ENCODE measurements at regions not wholly inside any gene's neighbourhood (a gene's known extent, or its start where the extent isn't known, plus 50 kb on each side); places are given as distances from the start of the nearest gene placed in this dataset.

- no peak overlapping the region for H4K8ac ChIP-seq (ENCODE audit: extremely low read depth, insufficient read depth, low read length)
- no peak overlapping the region for H2AK5ac ChIP-seq (ENCODE audit: low read depth, low read length)
- H4K20me1 ChIP-seq (replicated peaks in 1 of 2; ENCODE audit: control insufficient read depth in 1 of 2, insufficient read depth in 2 of 2, low read length in 2 of 2), result no peaks in the 10 kb centered on the region
- H2BK12ac ChIP-seq (ENCODE audit: low read depth, low read length), result no peak overlapping the region
- ChIA-PET CTCF (ENCODE audit: partially characterized antibody) (no interaction called here), POLR2A (ENCODE audit: partially characterized antibody) (no interaction called here)
- no peak overlapping the region for H3K27ac ChIP-seq (ENCODE audit: low read depth, low read length)
- H3K23ac ChIP-seq (ENCODE audit: insufficient read length), result no peak overlapping the region
- H3K18ac ChIP-seq (ENCODE audit: extremely low read depth, low read length), result no peak overlapping the region
- H3K36me3 ChIP-seq (ENCODE audit: control insufficient read depth in 2 of 4, insufficient read depth in 4 of 4, low read length in 3 of 4), result no peaks in the 10 kb centered on the region
- no peaks in the 10 kb centered on the region for H3K79me2 ChIP-seq (ENCODE audit: control insufficient read depth in 1 of 2, insufficient read depth in 2 of 2, low read length in 2 of 2)
- no peak overlapping the region for H2AFZ ChIP-seq (ENCODE audit: low read length)
- no peaks in the 10 kb centered on the region for H3K27me3 ChIP-seq (replicated peaks in 1 of 4; ENCODE audit: control insufficient read depth in 3 of 4, extremely low read depth in 1 of 4, insufficient read depth in 3 of 4, low read length in 3 of 4)
- H3K9me3 ChIP-seq (ENCODE audit: insufficient read depth in 2 of 2, low read depth in 1 of 2, low read length in 1 of 2), result no peaks in the 10 kb centered on the region
- H2BK15ac ChIP-seq (ENCODE audit: low read length), result no peak overlapping the region
- no peak overlapping the region for H2BK120ac ChIP-seq (replicated peaks; ENCODE audit: low read depth, low read length)
- no peak overlapping the region for H3K4me3 ChIP-seq (ENCODE audit: extremely low read depth in 1 of 4, insufficient read depth in 2 of 4, low read depth in 3 of 4, low read length in 4 of 4)
- no peak overlapping the region for H4K5ac ChIP-seq (ENCODE audit: insufficient read length, low read depth, low read length)
- H3K23me2 ChIP-seq (ENCODE audit: low read depth, low read length), result no peaks in the 10 kb centered on the region
- no peak overlapping the region for H3K56ac ChIP-seq (replicated peaks; ENCODE audit: insufficient read length, low read depth, low read length)
- no peak overlapping the region for H2BK5ac ChIP-seq (ENCODE audit: low read depth, low read length)
- H3K4me1 ChIP-seq (replicated peaks in 1 of 4; ENCODE audit: control insufficient read depth in 3 of 4, insufficient read depth in 4 of 4, low read length in 3 of 4), result peaks cover 0 to 4% (median 0%) of the 10 kb centered on the region in 4 experiments; a peak in 1 of 7 replicates
- DNase-seq (ENCODE audit: low read depth in 1 of 2, low spot score in 2 of 2), result no peak
- no peak overlapping the region for H3K9ac ChIP-seq (replicated peaks in 1 of 4; ENCODE audit: extremely low read depth in 1 of 4, low read depth in 3 of 4, low read length in 3 of 4)
- FAIRE-seq, result no peak
- H3K14ac ChIP-seq (ENCODE audit: insufficient read length), result no peak overlapping the region
- H2BK20ac ChIP-seq (ENCODE audit: low read length), result no peak overlapping the region
- H3K79me1 ChIP-seq (ENCODE audit: low read depth, low read length), result no peaks in the 10 kb centered on the region
- no peak overlapping the region for H4K91ac ChIP-seq (replicated peaks; ENCODE audit: insufficient read length, low read length)
- no peak overlapping the region for H3K4ac ChIP-seq (replicated peaks; ENCODE audit: insufficient read length, low read depth, low read length)
- WGBS, 2 experiments (ENCODE audit: extremely low coverage in 1 of 2, insufficient coverage in 1 of 2, insufficient read length in 1 of 2, insufficient replicate concordance in 2 of 2, low coverage in 1 of 2, low lambda C conversion rate in 2 of 2, missing lambda C conversion rate in 1 of 2), result 88% methylated on average over 1 of the region's 1 CpG; no CpG with 5 or more reads in 1 of the 2 experiments
- no peak overlapping the region for H3K4me2 ChIP-seq (ENCODE audit: insufficient read depth in 1 of 2, low read depth in 2 of 2, low read length in 2 of 2)
- no peak for TF ChIP-seq CBX8 (IDR thresholded peaks at IDR 0.05; ENCODE audit: borderline replicate concordance, low read depth, low read length)
- TF ChIP-seq SIX5 (IDR thresholded peaks at IDR 0.05; ENCODE audit: low read depth, low read length), result no peak
- no peak for TF ChIP-seq ASH2L (IDR thresholded peaks at IDR 0.05; ENCODE audit: low read length)
- no peak for TF ChIP-seq RXRA (IDR thresholded peaks at IDR 0.05; ENCODE audit: insufficient read depth, low read depth, low read length)
- no peak for TF ChIP-seq MAFK (IDR thresholded peaks at IDR 0.05; ENCODE audit: low read depth, low read length)
- TF ChIP-seq NANOG (IDR thresholded peaks at IDR 0.05; ENCODE audit: insufficient read depth, low read depth, low read length, poor library complexity, severe bottlenecking), result no peak
- no peak for TF ChIP-seq EZH2 (IDR thresholded peaks at IDR 0.05; ENCODE audit: low read depth, low read length, severe bottlenecking)
- no peak for TF ChIP-seq RNF2 (IDR thresholded peaks at IDR 0.05; ENCODE audit: borderline replicate concordance, low read depth, low read length, missing control alignments, poor library complexity, severe bottlenecking)
- TF ChIP-seq JUN (IDR thresholded peaks at IDR 0.05; ENCODE audit: low read depth, low read length), result no peak
- TF ChIP-seq CHD1 (IDR thresholded peaks at IDR 0.05; ENCODE audit: low read depth, low read length), result no peak
- no peak for TF ChIP-seq POU5F1 (IDR thresholded peaks at IDR 0.05; ENCODE audit: low read depth, low read length)
- no peak for TF ChIP-seq CBX5 (IDR thresholded peaks at IDR 0.05; ENCODE audit: low read depth, low read length)
- no peak for TF ChIP-seq YY1 (IDR thresholded peaks at IDR 0.05; ENCODE audit: low read depth, low read length)
- no peak for TF ChIP-seq ATF2 (IDR thresholded peaks at IDR 0.05; ENCODE audit: low read length)
These were observed 73.8 kb upstream of the DUSP10 start for GRCh38 chr1:221815660-221816059.

Measured in H1 (cell line).